NT2/D1 (cell line): ENCODE measurements at regions not wholly inside any gene's neighbourhood (a gene's known extent, or its start where the extent isn't known, plus 50 kb on each side); places are given as distances from the start of the nearest gene placed in this dataset.

ENCODE experiments used
- DNase-seq: peaks from one replicate; pipeline ENCODE4 v3.0.0-alpha.2; 2011; ENCODE audit warnings: low read depth, low spot score
- H3K27me3 ChIP-seq: 2 replicates; pipeline ENCODE4 v1.6.0; 2011; ENCODE audit warnings: mild to moderate bottlenecking; ENCODE audit not compliant: insufficient read length, insufficient read depth
- H3K36me3 ChIP-seq: 2 replicates; pipeline ENCODE4 v1.6.1; 2011; ENCODE audit warnings: mild to moderate bottlenecking, low read length, mixed read lengths; ENCODE audit not compliant: insufficient read depth, insufficient read length
- H3K4me1 ChIP-seq: 2 replicates; pipeline ENCODE4 v1.5.1; 2011; ENCODE audit not compliant: insufficient read depth, insufficient read length
- H3K4me3 ChIP-seq: 2 replicates; pipeline ENCODE4 v1.5.1; 2011; ENCODE audit warnings: low read depth; ENCODE audit not compliant: insufficient read length
- H3K9ac ChIP-seq: 2 replicates; pipeline ENCODE4 v1.6.0; 2011; ENCODE audit warnings: low read depth; ENCODE audit not compliant: insufficient read length
- H3K9me3 ChIP-seq: 2 replicates; pipeline ENCODE4 v1.5.1; 2011; ENCODE audit warnings: mild to moderate bottlenecking, low read length; ENCODE audit not compliant: insufficient read depth
- SUZ12 ChIP-seq: IDR thresholded peaks from 2 replicates; pipeline ENCODE4 v1.6.1; 2011; ENCODE audit not compliant: insufficient read length, insufficient read depth; ENCODE audit errors: extremely low read depth
- YY1 ChIP-seq: IDR thresholded peaks from 2 replicates; pipeline ENCODE4 v1.6.1; 2011; ENCODE audit not compliant: insufficient read length, insufficient read depth
- ZNF274 ChIP-seq: IDR thresholded peaks from 2 replicates; pipeline ENCODE4 v1.6.1; 2011; ENCODE audit warnings: mild to moderate bottlenecking, low read depth, low read length

DNA sequence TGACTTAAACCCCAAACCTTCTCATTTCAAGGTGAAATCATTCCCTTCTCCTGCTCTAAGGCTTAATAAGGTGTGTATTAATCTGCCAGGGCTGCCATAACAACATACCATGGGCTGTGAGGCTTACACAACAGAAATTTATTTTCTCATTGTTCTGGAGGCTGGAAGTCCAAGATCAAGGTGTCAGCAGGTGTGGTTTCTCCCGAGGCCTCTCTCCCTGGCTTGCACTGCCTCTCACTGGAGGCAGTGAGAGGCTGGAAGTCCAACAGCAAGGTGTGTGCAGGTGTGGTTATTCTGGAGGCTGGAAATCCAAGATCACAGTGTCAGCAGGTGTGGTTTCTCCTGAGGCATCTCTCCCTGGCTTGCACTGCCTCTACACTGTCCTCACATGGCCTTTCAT, 280.3 kb upstream of the TUT7 start:
- no peak overlapping the region for H3K4me3 ChIP-seq
- TF ChIP-seq SUZ12: no peak
- TF ChIP-seq YY1: no peak
- no peak for TF ChIP-seq ZNF274
- peaks cover 2% of the 10 kb centered on the region for H3K4me1 ChIP-seq

DNA sequence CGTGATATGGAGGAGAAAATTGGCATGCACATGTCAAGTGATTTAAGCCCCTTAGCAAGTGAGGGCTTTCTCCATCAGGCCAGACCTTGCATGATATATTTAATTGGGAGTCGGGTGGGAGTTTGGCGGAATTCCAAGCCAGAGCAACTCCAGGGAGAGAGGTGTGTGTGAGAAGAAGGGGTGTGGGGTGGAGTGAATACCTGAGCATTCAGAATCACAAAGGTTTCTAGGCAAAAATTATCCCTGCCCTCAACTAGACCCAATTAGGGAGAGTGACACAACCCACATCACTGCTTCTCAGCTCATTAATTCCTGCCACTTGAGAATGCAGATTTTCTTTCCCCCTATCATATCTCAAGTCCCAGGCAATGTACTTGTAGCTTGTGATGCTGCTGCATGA, 279.7 kb upstream of the TUT7 start:
- Histone ChIP-seq H3K9me3 (no peaks in the 10 kb centered on the region), H3K36me3 (no peaks in the 10 kb centered on the region), H3K4me1 (peaks cover 2% of the 10 kb centered on the region), H3K4me3 (no peak overlapping the region), H3K9ac (no peak overlapping the region), H3K27me3 (no peaks in the 10 kb centered on the region)
- DNase-seq: no peak
- TF ChIP-seq YY1 (no peak), ZNF274 (no peak), SUZ12 (no peak)

More for the DNA sequence above, 280.3 kb upstream of the TUT7 start:
- Histone ChIP-seq H3K27me3 (no peaks in the 10 kb centered on the region), H3K36me3 (no peaks in the 10 kb centered on the region), H3K9ac (no peak overlapping the region), H3K9me3 (no peaks in the 10 kb centered on the region)
- DNase-seq: no peak

DNA sequence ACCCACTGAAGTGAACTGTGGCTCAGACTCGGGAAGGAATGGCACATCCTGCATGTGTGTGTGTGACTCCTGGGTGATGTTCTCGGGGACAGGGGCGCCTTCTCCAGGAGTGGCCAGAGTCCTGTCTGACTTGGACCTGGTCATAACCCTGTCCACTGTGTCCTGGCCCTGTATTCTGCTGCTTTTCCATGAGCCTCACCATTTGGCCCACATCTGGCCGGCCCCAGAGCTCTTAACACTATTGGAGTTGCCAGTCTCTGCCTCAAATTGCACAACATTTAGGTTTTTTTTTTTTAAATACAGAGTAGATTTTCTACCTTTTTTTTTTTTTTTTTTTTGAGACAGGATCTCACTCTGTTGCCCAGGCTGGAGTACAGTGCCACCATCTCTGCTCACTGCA, 278.3 kb upstream of the TUT7 start:
- Histone ChIP-seq H3K9ac (no peak overlapping the region), H3K36me3 (no peaks in the 10 kb centered on the region), H3K9me3 (no peaks in the 10 kb centered on the region), H3K4me1 (peaks cover 2% of the 10 kb centered on the region), H3K4me3 (no peak overlapping the region), H3K27me3 (no peaks in the 10 kb centered on the region)
- TF ChIP-seq SUZ12 (no peak), YY1 (no peak), ZNF274 (no peak)
- DNase-seq: no peak

DNA sequence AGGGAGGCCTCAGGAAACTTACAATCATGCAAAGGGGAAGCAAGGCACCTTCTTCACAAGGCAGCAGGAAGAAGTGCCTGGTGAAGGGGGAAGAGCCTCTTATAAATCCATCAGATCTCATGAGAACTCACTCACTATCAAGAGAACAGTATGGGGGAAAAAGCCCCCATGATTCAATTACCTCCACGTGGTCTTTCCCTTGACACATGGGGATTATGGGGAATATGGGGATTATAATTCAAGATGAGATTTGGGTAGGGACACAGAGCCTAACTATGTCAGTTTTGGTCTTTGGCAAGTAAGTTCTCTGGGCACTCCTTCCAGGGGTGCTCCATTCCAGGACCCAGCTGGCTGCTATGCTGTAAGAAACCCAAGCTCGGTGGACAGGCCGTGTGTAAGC, 275.3 kb upstream of the TUT7 start:
- Histone ChIP-seq H3K4me1 (no peaks in the 10 kb centered on the region), H3K9ac (no peak overlapping the region), H3K4me3 (no peak overlapping the region), H3K9me3 (no peaks in the 10 kb centered on the region), H3K36me3 (no peaks in the 10 kb centered on the region), H3K27me3 (no peaks in the 10 kb centered on the region)
- TF ChIP-seq ZNF274 (no peak), SUZ12 (no peak), YY1 (no peak)
- no peak for DNase-seq

DNA sequence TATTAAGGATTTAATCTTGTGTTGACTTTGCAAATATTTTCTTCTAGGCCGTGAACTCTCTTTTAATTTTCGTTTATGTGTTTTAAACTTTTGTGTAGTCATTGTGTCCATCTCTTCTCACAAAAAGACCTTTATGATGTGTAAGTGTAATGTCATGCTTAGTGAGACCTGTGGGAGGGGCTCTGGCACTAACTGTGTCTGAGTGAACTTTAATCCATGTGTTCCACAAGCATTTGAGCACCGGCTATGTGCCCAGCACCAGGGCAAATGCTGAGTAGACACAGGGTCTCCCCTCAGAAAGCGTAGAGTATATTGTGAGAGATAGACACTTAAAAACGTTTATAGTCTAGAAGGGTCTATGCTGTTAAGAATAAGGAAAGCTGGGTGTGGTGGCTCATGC, 272.6 kb upstream of the TUT7 start:
- H3K4me1 ChIP-seq: no peaks in the 10 kb centered on the region
- no peaks in the 10 kb centered on the region for H3K27me3 ChIP-seq
- DNase-seq: no peak
- no peak overlapping the region for H3K4me3 ChIP-seq
- H3K36me3 ChIP-seq: no peaks in the 10 kb centered on the region
- H3K9me3 ChIP-seq: no peaks in the 10 kb centered on the region
- no peak overlapping the region for H3K9ac ChIP-seq
- TF ChIP-seq SUZ12 (no peak), YY1 (no peak), ZNF274 (no peak)

DNA sequence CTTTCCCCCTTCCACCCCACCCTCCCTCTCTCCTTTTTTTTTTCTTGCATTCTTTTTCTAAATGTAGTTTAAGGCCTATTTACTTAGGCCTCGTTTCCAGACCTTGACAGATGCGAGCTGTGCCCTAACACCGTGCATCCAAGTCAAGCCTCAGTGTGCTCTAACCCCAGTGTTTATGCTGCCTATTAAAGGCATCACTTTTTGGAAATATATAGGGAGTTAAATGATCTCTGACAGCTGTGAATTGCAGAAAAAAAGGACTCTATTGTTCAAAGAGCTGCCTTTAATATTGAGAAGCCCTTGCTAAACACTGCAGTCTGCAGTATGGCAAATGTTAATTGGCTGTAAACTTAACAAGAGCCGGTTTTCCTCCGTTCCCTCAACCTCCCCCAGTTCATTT, 270.4 kb upstream of the TUT7 start:
- Histone ChIP-seq H3K4me1 (no peaks in the 10 kb centered on the region), H3K4me3 (no peak overlapping the region), H3K36me3 (no peaks in the 10 kb centered on the region), H3K9me3 (no peaks in the 10 kb centered on the region), H3K27me3 (no peaks in the 10 kb centered on the region), H3K9ac (no peak overlapping the region)
- no peak for DNase-seq
- no peak for TF ChIP-seq ZNF274
- no peak for TF ChIP-seq SUZ12
- no peak for TF ChIP-seq YY1

DNA sequence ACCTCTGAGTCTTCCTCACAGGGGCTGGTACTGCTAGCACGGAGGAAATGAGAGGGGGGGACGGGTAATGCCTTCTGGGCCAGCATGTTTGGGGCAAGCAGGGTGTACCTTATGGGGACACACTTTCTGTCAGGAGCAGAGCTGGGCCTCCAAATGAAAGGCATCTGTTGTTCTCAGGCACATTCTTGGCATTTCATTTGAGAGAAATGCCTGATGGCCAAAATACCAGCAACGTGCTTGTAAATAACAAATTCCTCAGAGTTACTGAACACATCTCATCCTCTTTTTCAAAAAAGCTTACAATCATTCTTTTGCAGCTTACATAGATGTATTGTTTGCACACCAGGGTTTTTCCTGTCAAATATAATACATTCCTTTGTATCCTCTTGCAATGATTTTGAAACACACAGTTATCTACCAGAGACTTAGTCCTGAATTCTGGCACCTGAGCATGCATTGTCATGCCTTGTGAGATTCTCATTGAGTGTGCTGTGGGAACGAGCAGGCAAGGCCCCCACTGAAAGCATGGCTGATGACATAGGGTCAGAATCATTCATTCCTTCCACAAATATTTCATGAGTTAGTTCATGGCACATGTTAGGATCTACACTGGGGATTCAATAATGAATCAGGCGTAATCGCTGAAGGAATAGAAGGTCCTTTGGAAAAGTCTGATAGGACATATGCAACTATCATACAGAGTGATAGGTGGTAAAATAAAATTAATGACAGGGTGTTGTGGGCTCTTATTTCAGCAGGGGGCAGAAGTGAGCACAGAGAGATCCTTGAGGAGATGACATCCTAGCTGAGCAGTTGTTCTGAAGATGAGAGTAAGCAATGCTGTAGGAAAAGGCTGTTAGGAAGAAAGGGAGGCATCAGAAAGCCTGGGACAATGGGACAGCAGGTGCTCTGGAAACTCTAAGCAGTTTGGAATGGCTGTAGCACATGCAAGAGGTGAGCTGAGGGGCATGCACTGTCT, 260.9 kb upstream of the TUT7 start:
- Histone ChIP-seq H3K4me3 (no peak overlapping the region), H3K9ac (no peak overlapping the region), H3K27me3 (no peaks in the 10 kb centered on the region), H3K36me3 (no peaks in the 10 kb centered on the region), H3K9me3 (peaks cover 8% of the 10 kb centered on the region), H3K4me1 (peaks cover 4% of the 10 kb centered on the region)
- no peak for TF ChIP-seq SUZ12
- no peak for TF ChIP-seq ZNF274
- no peak for TF ChIP-seq YY1
- DNase-seq: peak; percentile 43
